HCT116 (cell line): ENCODE measurements at regions not wholly inside any gene's neighbourhood (a gene's known extent, or its start where the extent isn't known, plus 50 kb on each side); places are given as distances from the start of the nearest gene placed in this dataset.

Source experiments
- ATAC-seq: fragments of 200-7000 bp; cut with Tn5 transposase; 2 replicates; pipeline ENCODE4 v1.9.1; 2020; ENCODE audit warnings: mild to moderate bottlenecking, moderate library complexity
- BruUV-seq: library from RNA; stranded (reverse); fragments of 400-500 nt; replicated peaks from 2 replicates; lab custom pipeline; 2021; lab: Mats Ljungman, UMichigan
- CTCF ChIA-PET: fragments of 300-600 bp; sonication (Branson Sonifier 250); formaldehyde crosslinking; loops from one replicate; lab custom pipeline; 2021; ENCODE audit warnings: antibody characterized with exemption; lab: Charles Lee
- POLR2A ChIA-PET: fragments of 300-600, 350-600 bp; sonication (Branson Sonifier 250); formaldehyde crosslinking; loops from one replicate; lab custom pipeline; 2021; ENCODE audit warnings: antibody characterized with exemption; lab: Charles Lee
- RAD21 ChIA-PET, 2 experiments: fragments of 300-600 bp; sonication (Branson Sonifier 250); formaldehyde crosslinking; loops; one replicate each; lab custom pipeline; 2023; ENCODE audit warnings: low total read pairs in 2 of 2; ENCODE audit not compliant: uncharacterized antibody in 2 of 2, unreplicated experiment in 2 of 2, low non-redundant PET in 1 of 2; lab: Charles Lee
- DNase-seq: peaks from one replicate; pipeline ENCODE4 v3.0.0-alpha.2; 2010; ENCODE audit warnings: low read depth, low spot score
- H2AFZ ChIP-seq: fragments of 200-600 bp; shearing (Covaris generic), sonication (generic); 2 replicates; pipeline ENCODE4 v1.6.1; 2017; ENCODE audit warnings: low read depth, mixed run types, mixed read lengths, antibody characterized with exemption, low read length; ENCODE audit not compliant: poor library complexity, severe bottlenecking
- H3K27ac ChIP-seq: 2 replicates; pipeline ENCODE4 v1.5.1; 2012; ENCODE audit warnings: low read depth, low read length
- H3K27me3 ChIP-seq: fragments of 200-600 bp; sonication (generic); 2 replicates; pipeline ENCODE4 v1.6.1; 2016; ENCODE audit warnings: mixed run types, low read length, mixed read lengths; ENCODE audit not compliant: insufficient read depth
- H3K36me3 ChIP-seq, 2 experiments: fragments of 200-500 bp in 1 of 2; fragments of 200-600 bp in 1 of 2; sonication (Bioruptor generic) in 1 of 2; sonication (generic) in 1 of 2; 2 replicates each; pipeline versions ENCODE4 v1.5.1 to v1.6.1; 2014 to 2016; ENCODE audit warnings: low read length in 2 of 2, inconsistent platforms in 1 of 2, mixed read lengths in 1 of 2, mixed run types in 1 of 2; ENCODE audit not compliant: insufficient read depth in 2 of 2, control insufficient read depth in 1 of 2
- H3K4me1 ChIP-seq, 2 experiments: fragments of 200-600 bp in 1 of 2; sonication (generic) in 1 of 2; 2 replicates each; pipeline versions ENCODE4 v1.5.1 to v1.6.1; 2012 to 2017; ENCODE audit warnings: low read length in 2 of 2, inconsistent platforms in 1 of 2, mild to moderate bottlenecking in 1 of 2, mixed read lengths in 1 of 2, mixed run types in 1 of 2, moderate library complexity in 1 of 2; ENCODE audit not compliant: insufficient read depth in 2 of 2, control insufficient read depth in 1 of 2
- H3K4me2 ChIP-seq: fragments of 200-600 bp; sonication (generic); 2 replicates; pipeline ENCODE4 v1.6.1; 2017; ENCODE audit warnings: mixed run types, low read length, mixed read lengths
- H3K4me3 ChIP-seq, 2 experiments: fragments of 200-600 bp in 1 of 2; sonication (generic) in 1 of 2; replicated peaks in 1 of 2; 2 replicates each; pipeline ENCODE4 v1.5.1; 2011 to 2016; ENCODE audit warnings: low read length in 2 of 2, control low read depth in 1 of 2, low read depth in 1 of 2, mild to moderate bottlenecking in 1 of 2, mixed read lengths in 1 of 2, mixed run types in 1 of 2
- H3K79me2 ChIP-seq: fragments of 200-600 bp; sonication (generic); 2 replicates; pipeline ENCODE4 v1.6.1; 2017; ENCODE audit warnings: mild to moderate bottlenecking, mixed run types, low read length, moderate library complexity, mixed read lengths; ENCODE audit not compliant: insufficient read depth
- H3K9ac ChIP-seq: fragments of 200-600 bp; sonication (generic); 2 replicates; pipeline ENCODE4 v1.6.1; 2016; ENCODE audit warnings: low read length, mixed read lengths
- H3K9me2 ChIP-seq: fragments of 200-600 bp; sonication (generic), shearing (Covaris generic); 2 replicates; pipeline ENCODE4 v1.6.1; 2017; ENCODE audit warnings: mixed run types, mild to moderate bottlenecking, moderate library complexity; ENCODE audit not compliant: insufficient read depth
- H3K9me3 ChIP-seq, 2 experiments: fragments of 200-500 bp in 1 of 2; fragments of 200-600 bp in 1 of 2; sonication (Bioruptor generic) in 1 of 2; sonication (generic) in 1 of 2; 2 replicates each; pipeline ENCODE4 v1.6.1; 2014 to 2017; ENCODE audit warnings: low read length in 2 of 2, mixed read lengths in 2 of 2, inconsistent platforms in 1 of 2, low read depth in 1 of 2, mild to moderate bottlenecking in 1 of 2, mixed run types in 1 of 2, moderate library complexity in 1 of 2; ENCODE audit not compliant: control insufficient read depth in 1 of 2, insufficient read depth in 1 of 2
- H4K20me1 ChIP-seq: fragments of 200-600 bp; sonication (generic), shearing (Covaris generic); 2 replicates; pipeline ENCODE4 v1.6.1; 2017; ENCODE audit warnings: mixed run types, mild to moderate bottlenecking, moderate library complexity; ENCODE audit not compliant: insufficient read depth
- CBX3 ChIP-seq: IDR thresholded peaks from 2 replicates; pipeline ENCODE4 v1.6.1; 2012; ENCODE audit warnings: low read depth
- CEBPB ChIP-seq: IDR thresholded peaks from 2 replicates; pipeline ENCODE4 v1.6.1; 2012; ENCODE audit warnings: low read depth
- CTCF ChIP-seq, 3 experiments: fragments of 200-600 bp in 1 of 3; sonication (generic) in 1 of 3; IDR thresholded peaks in 2 of 3; conservative IDR thresholded peaks in 1 of 3; 2 replicates each; pipeline ENCODE4 v1.5.1; 2012 to 2017; ENCODE audit warnings: low read depth in 2 of 3, low read length in 2 of 3, antibody characterized with exemption in 1 of 3, borderline replicate concordance in 1 of 3, control low read depth in 1 of 3, mild to moderate bottlenecking in 1 of 3, mixed read lengths in 1 of 3, mixed run types in 1 of 3, moderate library complexity in 1 of 3; ENCODE audit not compliant: insufficient read depth in 1 of 3
- EGR1 ChIP-seq: IDR thresholded peaks from 2 replicates; pipeline ENCODE4 v1.6.1; 2012; ENCODE audit warnings: low read depth
- ELF1 ChIP-seq: IDR thresholded peaks from 2 replicates; pipeline ENCODE4 v1.6.1; 2012; ENCODE audit warnings: low read depth, borderline replicate concordance
- EZH2phosphoT487 ChIP-seq: fragments of 200-600 bp; IDR thresholded peaks from 2 replicates; pipeline ENCODE4 v1.6.1; 2018; ENCODE audit warnings: antibody characterized with exemption, borderline replicate concordance
- FOSL1 ChIP-seq: IDR thresholded peaks from 2 replicates; pipeline ENCODE4 v1.6.1; 2012; ENCODE audit warnings: low read depth
- JUND ChIP-seq: IDR thresholded peaks from 2 replicates; pipeline ENCODE4 v1.6.1; 2012
- POLR2A ChIP-seq: IDR thresholded peaks from 2 replicates; pipeline ENCODE4 v1.7.0; 2011; ENCODE audit warnings: borderline replicate concordance; ENCODE audit not compliant: insufficient read depth, insufficient read length; ENCODE audit errors: extremely low read depth
- POLR2AphosphoS5 ChIP-seq: IDR thresholded peaks from 2 replicates; pipeline ENCODE4 v1.6.1; 2011; ENCODE audit warnings: mild to moderate bottlenecking, low read depth, low read length, moderate library complexity
- SIN3A ChIP-seq: IDR thresholded peaks from 2 replicates; pipeline ENCODE4 v1.6.1; 2012; ENCODE audit warnings: low read depth
- SRF ChIP-seq: IDR thresholded peaks from 2 replicates; pipeline ENCODE4 v1.6.1; 2012; ENCODE audit warnings: low read depth
- YY1 ChIP-seq: IDR thresholded peaks from 2 replicates; pipeline ENCODE4 v1.6.1; 2011; ENCODE audit warnings: low read length, low read depth, moderate library complexity, mild to moderate bottlenecking; ENCODE audit not compliant: insufficient replicate concordance; ENCODE audit errors: extremely low read depth
- ZBTB33 ChIP-seq: IDR thresholded peaks from 2 replicates; pipeline ENCODE4 v1.6.1; 2011; ENCODE audit warnings: mild to moderate bottlenecking, low read length, moderate library complexity; ENCODE audit not compliant: insufficient replicate concordance; ENCODE audit errors: extremely low read depth
- ZFX ChIP-seq: fragments of 450-650 bp; IDR thresholded peaks from 2 replicates; pipeline ENCODE4 v1.6.1; 2017
- ZNF274 ChIP-seq: fragments of 200-500 bp; sonication (Bioruptor generic); IDR thresholded peaks from 2 replicates; pipeline ENCODE4 v1.6.1; 2014; ENCODE audit warnings: mild to moderate bottlenecking, low read depth, low read length, inconsistent platforms
- intact Hi-C: fragments of 100-400 bp; cut with micrococcal nuclease; formaldehyde crosslinking; loops from 2 replicates; pipeline ENCODE4 v1.10.0; 2022

GRCh38 chr2:14231391-14231898 is 401.1 kb upstream of the LRATD1 start:
- no peak overlapping the region for H2AFZ ChIP-seq
- ChIA-PET POLR2A (no interaction called here), RAD21 (no interaction called here)
- H3K9me2 ChIP-seq, result no peaks in the 10 kb centered on the region
- DNase-seq, result no peak
- no peak for ATAC-seq
- no peak overlapping the region for H3K4me3 ChIP-seq
- TF ChIP-seq ZBTB33, result no peak
- no peak for TF ChIP-seq ZFX
- TF ChIP-seq, all 23 proteins: peak for 0
- Histone ChIP-seq H3K79me2 (no peaks in the 10 kb centered on the region), H3K4me1 (no peaks in the 10 kb centered on the region), H3K36me3 (no peaks in the 10 kb centered on the region), H3K27me3 (no peaks in the 10 kb centered on the region), H4K20me1 (no peaks in the 10 kb centered on the region), H3K9me3 (peaks cover 12 to 14% of the 10 kb centered on the region in 2 experiments; a peak in 2 of 4 replicates), H3K4me2 (no peak overlapping the region), H3K9ac (no peak overlapping the region), H3K27ac (no peak overlapping the region)
- intact Hi-C loops, result no loop called here
- CTCF ChIA-PET, result no interaction called here
- BruUV-seq, result no TSS peak

GRCh38 chr2:14232217-14232616 is 400.3 kb upstream of the LRATD1 start:
- ATAC-seq, result no peak
- no peaks in the 10 kb centered on the region for H3K79me2 ChIP-seq
- H3K4me1 ChIP-seq, result no peaks in the 10 kb centered on the region
- no peak overlapping the region for H3K4me2 ChIP-seq
- no peaks in the 10 kb centered on the region for H3K36me3 ChIP-seq
- peaks cover 13% of the 10 kb centered on the region in 2 experiments; a peak in 2 of 4 replicates for H3K9me3 ChIP-seq
- TF ChIP-seq YY1 (no peak), POLR2AphosphoS5 (no peak), SRF (no peak), SIN3A (no peak), POLR2A (no peak), CEBPB (no peak), JUND (no peak), ELF1 (no peak), EZH2phosphoT487 (no peak), ZNF274 (no peak), FOSL1 (no peak), CTCF (IDR thresholded peaks at IDR 0.05 in 2 of 3, conservative IDR thresholded peaks at IDR 0.05 in 1 of 3; ENCODE audit: borderline replicate concordance in 1 of 3, insufficient read depth in 1 of 3, low read depth in 2 of 3, low read length in 2 of 3) (no peak), CBX3 (no peak), EGR1 (no peak)
- TF ChIP-seq, all 23 proteins: peak for 0
- Histone ChIP-seq H4K20me1 (no peaks in the 10 kb centered on the region), H3K27ac (no peak overlapping the region), H3K4me3 (no peak overlapping the region), H2AFZ (no peak overlapping the region), H3K9ac (no peak overlapping the region), H3K27me3 (no peaks in the 10 kb centered on the region), H3K9me2 (no peaks in the 10 kb centered on the region)
- RAD21 ChIA-PET, result no interaction called here
- POLR2A ChIA-PET, result no interaction called here
- CTCF ChIA-PET, result no interaction called here
- intact Hi-C loops, result no loop called here
- no peak for DNase-seq
- no TSS peak for BruUV-seq
